Fibroblast of lung (primary cell): ENCODE measurements at regions not wholly inside any gene's neighbourhood (a gene's known extent, or its start where the extent isn't known, plus 50 kb on each side); places are given as distances from the start of the nearest gene placed in this dataset.

ENCODE experiments used
- DNase-seq, 2 donors: peaks; one replicate each; pipeline versions ENCODE4 v3.0.0 to v3.0.0-alpha.2; 2010; ENCODE audit warnings: low read depth in 2 of 2
- H2AFZ ChIP-seq: 2 replicates; pipeline ENCODE4 v1.5.1; 2012; ENCODE audit warnings: low read length, control low read depth, inconsistent platforms
- H3K27ac ChIP-seq: 2 replicates; pipeline ENCODE4 v1.5.1; 2011; ENCODE audit warnings: low read length, control low read depth; ENCODE audit not compliant: insufficient read depth
- H3K27me3 ChIP-seq: 2 replicates; pipeline ENCODE4 v1.5.1; 2011; ENCODE audit warnings: mild to moderate bottlenecking, low read length; ENCODE audit not compliant: control insufficient read depth, insufficient read depth
- H3K36me3 ChIP-seq: 2 replicates; pipeline ENCODE4 v1.5.1; 2011; ENCODE audit warnings: low read length; ENCODE audit not compliant: control insufficient read depth, insufficient read depth
- H3K4me1 ChIP-seq: 2 replicates; pipeline ENCODE4 v1.5.1; 2011; ENCODE audit warnings: low read length; ENCODE audit not compliant: control insufficient read depth, insufficient read depth; ENCODE audit errors: extremely low read depth
- H3K4me2 ChIP-seq: 2 replicates; pipeline ENCODE4 v1.5.1; 2011; ENCODE audit warnings: low read length, control low read depth; ENCODE audit not compliant: insufficient read depth; ENCODE audit errors: extremely low read depth
- H3K4me3 ChIP-seq, 4 experiments: fragments of 200-600 bp in 1 of 4; sonication (generic) in 1 of 4; replicated peaks in 1 of 4; 2 replicates each; pipeline ENCODE4 v1.5.1; 2011 to 2016; ENCODE audit warnings: low read length in 4 of 4, low read depth in 3 of 4, mild to moderate bottlenecking in 3 of 4, control low read depth in 2 of 4, inconsistent platforms in 1 of 4, mixed read lengths in 1 of 4; ENCODE audit not compliant: insufficient read depth in 1 of 4; ENCODE audit errors: control extremely low read depth in 1 of 4
- H3K79me2 ChIP-seq: 2 replicates; pipeline ENCODE4 v1.5.1; 2012; ENCODE audit warnings: mild to moderate bottlenecking, low read length, inconsistent platforms; ENCODE audit not compliant: control insufficient read depth, insufficient read depth
- H3K9ac ChIP-seq: 2 replicates; pipeline ENCODE4 v1.5.1; 2011; ENCODE audit warnings: mild to moderate bottlenecking, low read length, control low read depth; ENCODE audit not compliant: insufficient read depth
- H3K9me3 ChIP-seq: 2 replicates; pipeline ENCODE4 v1.5.1; 2012; ENCODE audit warnings: low read depth, low read length; ENCODE audit not compliant: control insufficient read depth, insufficient read depth
- H4K20me1 ChIP-seq: 2 replicates; pipeline ENCODE4 v1.5.1; 2011; ENCODE audit warnings: low read length; ENCODE audit not compliant: control insufficient read depth, insufficient read depth; ENCODE audit errors: extremely low read depth
- CTCF ChIP-seq, 2 donors: IDR thresholded peaks in 1 of 2; conservative IDR thresholded peaks in 1 of 2; 1 replicate in 1 of 2; 2 replicates in 1 of 2; pipeline ENCODE4 v1.5.1; 2011 to 2012; ENCODE audit warnings: low read length in 2 of 2, control low read depth in 1 of 2, inconsistent platforms in 1 of 2, low read depth in 1 of 2, mild to moderate bottlenecking in 1 of 2
- EZH2 ChIP-seq: IDR thresholded peaks from 2 replicates; pipeline ENCODE4 v1.5.1; 2012; ENCODE audit warnings: low read length, control low read depth, mild to moderate bottlenecking; ENCODE audit errors: missing control alignments

GRCh38 chr7:23963461-23964165 is 253.6 kb downstream of the STK31 start:
- H3K4me2 ChIP-seq: no peak overlapping the region

GRCh38 chr7:23964715-23965114 is 254.7 kb downstream of the STK31 start:
- no peaks in the 10 kb centered on the region for H3K79me2 ChIP-seq
- no peaks in the 10 kb centered on the region for H3K4me1 ChIP-seq

More at GRCh38 chr7:23963461-23964165, 253.6 kb downstream of the STK31 start:
- Histone ChIP-seq H3K9me3 (no peaks in the 10 kb centered on the region), H4K20me1 (no peaks in the 10 kb centered on the region), H3K27me3 (no peaks in the 10 kb centered on the region), H2AFZ (no peak overlapping the region), H3K4me1 (no peaks in the 10 kb centered on the region), H3K27ac (no peak overlapping the region), H3K9ac (no peak overlapping the region), H3K79me2 (no peaks in the 10 kb centered on the region), H3K36me3 (no peaks in the 10 kb centered on the region), H3K4me3 (no peak overlapping the region)
- DNase-seq: no peak
- TF ChIP-seq EZH2 (no peak), CTCF (conservative IDR thresholded peaks at IDR 0.05 in 1 of 2, IDR thresholded peaks at IDR 0.05 in 1 of 2; ENCODE audit: low read depth in 1 of 2, low read length in 2 of 2) (no peak)

GRCh38 chr7:23965296-23965695 is 255.3 kb downstream of the STK31 start:
- H3K9ac ChIP-seq: no peak overlapping the region
- TF ChIP-seq EZH2: no peak
- no peak for TF ChIP-seq CTCF (conservative IDR thresholded peaks at IDR 0.05 in 1 of 2, IDR thresholded peaks at IDR 0.05 in 1 of 2; ENCODE audit: low read depth in 1 of 2, low read length in 2 of 2)
- H4K20me1 ChIP-seq: no peaks in the 10 kb centered on the region
- no peaks in the 10 kb centered on the region for H3K4me1 ChIP-seq
- no peaks in the 10 kb centered on the region for H3K36me3 ChIP-seq
- DNase-seq: no peak
- H3K4me2 ChIP-seq: no peak overlapping the region
- H3K9me3 ChIP-seq: no peaks in the 10 kb centered on the region
- H3K4me3 ChIP-seq: no peak overlapping the region
- H3K79me2 ChIP-seq: no peaks in the 10 kb centered on the region
- H3K27me3 ChIP-seq: no peaks in the 10 kb centered on the region
- H2AFZ ChIP-seq: no peak overlapping the region
- H3K27ac ChIP-seq: no peak overlapping the region

More at GRCh38 chr7:23964715-23965114, 254.7 kb downstream of the STK31 start:
- Histone ChIP-seq H3K27ac (no peak overlapping the region), H2AFZ (no peak overlapping the region), H3K9me3 (no peaks in the 10 kb centered on the region), H4K20me1 (no peaks in the 10 kb centered on the region), H3K4me2 (no peak overlapping the region), H3K9ac (no peak overlapping the region), H3K36me3 (no peaks in the 10 kb centered on the region), H3K4me3 (no peak overlapping the region), H3K27me3 (no peaks in the 10 kb centered on the region)
- TF ChIP-seq CTCF (conservative IDR thresholded peaks at IDR 0.05 in 1 of 2, IDR thresholded peaks at IDR 0.05 in 1 of 2; ENCODE audit: low read depth in 1 of 2, low read length in 2 of 2) (no peak), EZH2 (no peak)
- no peak for DNase-seq
